ENCODE measurements at regions not wholly inside any gene's neighbourhood (a gene's known extent, or its start where the extent isn't known, plus 50 kb on each side); places are given as distances from the start of the nearest gene placed in this dataset.

DNA sequence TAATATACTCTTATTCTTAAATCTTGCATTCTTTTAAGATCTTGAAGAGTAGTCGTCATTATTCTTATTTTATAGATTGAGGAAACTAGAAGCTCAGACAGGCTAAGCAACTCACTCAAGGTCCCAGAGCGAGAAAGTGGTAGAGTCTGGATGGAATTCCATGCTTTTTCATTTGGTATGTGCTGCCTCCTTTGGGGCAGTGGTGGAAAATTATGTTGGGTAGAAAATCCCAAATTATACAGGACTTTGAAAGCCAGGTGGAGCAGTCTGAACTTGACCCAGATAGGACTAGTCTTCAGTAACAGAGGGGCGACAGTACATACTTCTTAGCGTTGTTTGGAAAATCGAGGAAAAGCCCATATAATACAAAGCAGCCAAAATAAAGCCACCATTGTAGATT is 205.6 kb downstream of the ATG4C start:
- no peak for DNase-seq

DNA sequence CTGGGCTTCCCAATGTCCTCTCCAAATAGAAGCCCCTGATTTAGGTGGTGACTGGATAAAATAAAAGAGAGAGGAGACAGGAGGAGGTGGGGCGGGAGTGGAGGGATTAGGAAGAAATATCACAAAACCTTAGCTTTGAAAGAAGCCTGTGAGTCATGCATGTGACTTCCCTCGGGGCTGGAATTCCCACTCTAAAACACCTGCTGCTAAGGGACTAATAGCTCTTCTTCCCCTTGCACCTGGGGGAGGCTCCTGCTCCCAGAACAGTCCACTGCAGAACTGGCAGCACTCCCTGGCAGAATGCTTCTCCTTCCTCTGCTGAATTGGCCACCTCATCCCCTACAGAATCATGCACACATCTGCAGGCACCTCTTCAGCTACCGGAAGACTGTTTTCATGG is 207.2 kb downstream of the ATG4C start:
- no peak for DNase-seq

DNA sequence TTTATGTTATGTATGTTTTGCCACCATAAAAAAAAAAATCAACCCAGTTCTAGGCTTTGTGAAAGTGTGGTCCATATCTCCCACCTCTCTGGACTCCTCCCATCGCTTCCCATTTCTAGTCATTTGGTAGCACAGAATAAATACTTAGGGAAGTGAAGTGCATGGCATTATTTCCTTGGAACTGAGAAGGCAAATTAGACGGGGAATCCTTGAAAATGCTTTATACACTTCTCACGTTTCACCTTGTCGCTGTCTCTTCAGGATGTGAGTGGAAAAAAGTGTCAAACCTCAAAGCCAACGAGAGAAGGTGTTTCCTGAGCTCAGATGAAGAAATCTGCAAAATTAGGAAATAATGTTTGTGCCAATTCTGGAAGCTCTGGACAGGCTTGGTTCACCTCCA is 209.9 kb downstream of the ATG4C start:
- peak; percentile 12 for DNase-seq

DNA sequence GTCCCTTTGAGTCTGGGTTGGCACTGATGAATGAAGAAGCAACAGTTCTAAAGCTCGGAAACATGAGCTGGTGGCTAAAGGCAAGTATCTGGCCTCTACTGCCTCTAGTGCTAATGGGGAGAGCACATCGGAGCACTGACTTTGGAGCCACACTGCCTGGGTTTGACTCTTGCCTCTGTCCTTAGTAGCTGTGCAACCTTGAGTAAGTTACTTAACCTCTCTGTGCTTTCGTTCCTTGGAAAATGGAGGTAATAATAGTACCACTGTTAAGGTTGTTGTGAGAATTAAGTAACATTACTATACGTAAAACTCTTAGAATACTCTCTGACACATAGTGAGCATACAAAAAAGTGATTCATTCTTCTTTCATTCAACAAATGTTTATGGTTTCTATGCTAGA is 211.2 kb downstream of the ATG4C start:
- no peak for DNase-seq

DNA sequence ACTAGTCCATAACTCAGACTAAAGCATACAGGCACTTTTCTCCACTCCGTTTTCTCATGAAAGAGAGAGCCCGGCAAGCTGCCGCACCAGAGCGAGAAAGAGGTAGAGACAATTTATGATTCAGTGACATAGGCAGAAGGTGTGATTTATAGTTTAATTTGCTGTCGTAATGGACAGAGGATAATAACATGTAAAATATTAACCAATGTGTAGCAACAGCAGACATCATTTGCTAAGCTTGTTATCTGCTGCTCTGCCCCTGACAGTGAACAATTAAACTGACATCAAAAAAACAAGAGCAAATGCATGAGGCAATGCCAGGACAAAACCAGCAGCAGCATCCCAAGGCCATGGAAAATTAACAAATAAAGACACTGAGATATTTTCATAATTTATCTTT is 214.0 kb downstream of the ATG4C start:
- DNase-seq, result no peak

DNA sequence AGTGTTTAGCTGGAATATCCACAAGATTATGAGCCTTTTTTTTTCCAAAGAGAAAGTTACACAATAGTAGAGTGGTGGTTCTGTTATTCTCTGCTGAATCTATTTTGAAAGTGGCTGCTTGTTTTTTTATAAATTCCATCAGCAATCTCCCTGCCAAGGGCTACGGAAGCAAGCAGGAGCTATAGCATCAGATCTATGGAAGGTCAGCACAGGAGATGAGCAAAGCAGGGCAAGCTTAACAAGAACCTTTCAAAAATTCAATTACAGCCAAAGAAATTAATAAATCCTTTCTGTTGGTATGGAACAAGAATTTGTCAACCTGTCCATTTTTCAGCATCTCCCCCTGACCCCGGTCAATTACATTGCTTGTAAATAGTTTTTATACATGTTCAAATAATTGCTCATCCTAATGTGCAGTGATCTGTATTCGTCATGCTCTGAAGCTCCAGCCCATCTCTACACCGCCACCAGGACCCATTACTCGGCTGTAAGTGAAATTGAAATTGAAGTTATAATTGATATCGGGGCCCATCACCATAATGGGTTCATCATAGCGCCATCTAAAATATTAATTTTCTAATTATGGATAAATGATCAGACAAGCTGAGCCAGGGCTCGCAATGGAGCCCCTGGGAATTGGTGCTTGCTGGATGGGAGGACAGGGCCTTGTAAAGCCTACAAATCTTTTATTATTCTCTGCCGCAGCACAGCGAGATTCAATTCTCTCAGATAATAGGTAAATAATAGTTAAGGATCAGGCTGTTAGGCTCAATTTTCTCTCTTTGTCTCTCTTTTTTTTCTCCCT is 215.1 kb downstream of the ATG4C start:
- no peak for DNase-seq

DNA sequence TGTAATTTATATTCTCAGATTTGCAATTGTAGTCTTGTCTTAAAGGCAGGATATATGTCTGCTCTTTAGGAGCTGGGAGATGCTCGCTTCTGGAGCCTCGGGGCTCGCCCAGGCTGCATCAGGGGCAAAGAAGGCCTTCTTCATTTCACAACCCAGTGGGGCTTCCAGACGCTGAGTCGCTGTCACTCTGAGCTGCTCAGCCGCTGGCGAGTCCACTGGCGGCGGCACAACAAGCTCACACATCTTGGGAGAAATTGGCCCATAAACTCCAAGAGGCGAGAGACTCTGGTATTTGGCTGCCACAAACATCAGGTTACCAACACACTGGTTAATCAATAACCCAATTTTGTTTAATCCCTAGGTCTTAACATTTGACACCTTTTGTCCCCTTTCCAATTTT is 216.6 kb downstream of the ATG4C start:
- DNase-seq, result no peak

DNA sequence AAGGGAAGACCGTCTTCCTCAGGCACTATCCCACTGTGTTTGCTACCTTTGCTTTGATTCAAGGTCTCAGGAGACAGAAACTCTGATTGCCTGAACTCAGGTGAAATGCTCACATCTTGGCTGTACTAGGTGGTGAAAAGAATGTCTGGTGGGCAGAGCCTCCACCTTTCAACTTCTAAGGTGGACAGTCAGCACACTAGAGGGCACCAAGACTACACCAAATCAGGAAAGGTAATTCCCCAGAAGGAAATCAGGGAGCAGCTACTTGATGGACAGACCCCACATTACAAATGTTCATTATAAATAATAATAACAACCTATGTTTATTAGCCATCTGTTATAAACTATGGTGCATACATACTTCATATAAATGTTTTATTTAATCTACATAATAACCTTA is 220.9 kb downstream of the ATG4C start:
- no peak for DNase-seq

DNA sequence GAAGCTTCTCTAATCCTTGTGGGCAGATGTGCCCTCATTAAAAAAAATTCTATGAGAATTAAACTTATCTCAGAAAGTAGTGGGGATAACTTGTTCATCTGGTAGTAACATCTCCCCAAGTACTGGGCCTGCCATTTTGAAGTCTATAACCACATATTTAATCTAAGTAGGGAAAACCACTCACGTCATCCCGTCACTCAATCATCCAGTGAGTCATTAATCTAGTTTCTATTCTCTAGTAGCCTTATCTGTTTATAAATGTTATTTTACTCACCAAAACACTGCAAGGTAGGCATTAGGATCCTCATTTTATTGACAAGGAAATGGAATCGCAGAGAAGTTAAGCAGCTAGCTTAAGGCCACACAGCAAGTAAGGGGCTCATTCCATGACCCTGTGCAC is 221.9 kb downstream of the ATG4C start:
- no peak for DNase-seq

DNA sequence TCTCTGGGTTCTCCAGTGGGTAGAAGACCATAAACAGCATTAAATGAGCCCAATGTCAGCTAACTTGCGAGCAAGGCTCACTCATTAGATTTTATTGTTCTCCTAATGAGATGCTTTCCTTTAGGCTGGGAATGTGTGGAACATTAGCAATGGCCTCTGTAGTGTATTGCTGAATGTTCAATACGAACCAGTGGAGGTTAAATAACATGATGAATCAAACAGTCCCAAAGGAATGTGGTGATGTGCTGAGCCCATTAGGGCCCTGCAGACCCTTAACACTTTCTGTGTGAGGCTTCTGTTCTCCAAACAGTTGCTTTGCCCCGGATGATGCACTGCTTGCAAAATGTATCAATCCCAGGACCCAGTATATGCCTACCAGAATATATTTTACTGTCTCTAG is 225.5 kb downstream of the ATG4C start:
- no peak for DNase-seq

DNA sequence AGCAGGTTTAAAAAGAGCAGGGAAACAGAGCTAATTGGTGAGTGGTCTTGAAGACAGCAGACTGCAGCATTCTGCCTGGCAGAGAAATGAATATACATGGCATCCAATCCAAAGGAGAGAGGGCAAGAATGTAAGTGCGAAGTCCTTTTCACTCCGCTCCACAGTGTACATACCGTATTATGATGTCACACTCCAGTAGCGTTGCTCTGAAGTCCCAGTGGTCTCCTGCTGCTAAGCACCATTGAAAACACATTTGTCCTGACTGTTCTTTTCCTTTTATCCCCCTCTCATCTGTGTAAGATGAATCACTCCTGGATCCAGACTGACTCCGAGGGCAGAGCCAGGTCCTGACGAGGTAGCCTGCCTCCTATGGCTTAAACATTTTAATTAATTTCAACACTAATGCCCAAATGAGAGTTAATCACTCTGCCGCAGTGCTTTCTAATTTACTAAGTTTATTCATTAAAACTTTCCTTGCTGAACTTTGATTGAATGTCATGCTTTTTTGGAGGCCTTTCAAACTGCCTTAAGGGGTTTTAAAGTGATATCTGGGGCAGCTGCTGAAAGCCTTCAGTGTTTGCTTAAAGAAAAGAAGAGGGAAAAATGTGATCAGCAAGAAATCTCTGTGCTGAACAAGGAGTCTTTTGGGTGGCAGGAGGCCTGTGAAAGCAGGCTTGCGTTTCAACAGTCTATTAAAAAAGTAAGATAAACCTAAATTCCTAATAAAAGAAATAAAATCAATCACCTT is 227.2 kb downstream of the ATG4C start:
- peak; percentile 88 for DNase-seq

DNA sequence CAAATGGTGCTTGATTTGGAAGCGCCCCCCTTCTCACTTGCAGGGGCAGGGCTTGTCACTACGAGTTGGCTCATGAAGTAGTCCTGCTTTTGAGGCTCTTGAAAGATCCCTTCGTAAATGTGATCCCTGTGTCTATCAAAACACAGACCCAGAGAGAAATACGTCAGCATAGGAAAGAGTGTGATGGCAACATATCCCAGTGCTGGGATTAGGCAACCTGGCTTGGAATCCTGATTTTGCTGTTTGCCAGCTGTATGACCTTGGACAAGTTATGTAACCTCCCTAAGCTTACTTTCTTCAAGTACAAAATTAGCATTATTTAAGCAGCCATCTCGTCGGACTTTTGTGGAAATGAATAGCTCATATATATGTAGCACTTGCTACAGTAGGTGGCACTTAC is 228.4 kb downstream of the ATG4C start:
- no peak for DNase-seq

DNA sequence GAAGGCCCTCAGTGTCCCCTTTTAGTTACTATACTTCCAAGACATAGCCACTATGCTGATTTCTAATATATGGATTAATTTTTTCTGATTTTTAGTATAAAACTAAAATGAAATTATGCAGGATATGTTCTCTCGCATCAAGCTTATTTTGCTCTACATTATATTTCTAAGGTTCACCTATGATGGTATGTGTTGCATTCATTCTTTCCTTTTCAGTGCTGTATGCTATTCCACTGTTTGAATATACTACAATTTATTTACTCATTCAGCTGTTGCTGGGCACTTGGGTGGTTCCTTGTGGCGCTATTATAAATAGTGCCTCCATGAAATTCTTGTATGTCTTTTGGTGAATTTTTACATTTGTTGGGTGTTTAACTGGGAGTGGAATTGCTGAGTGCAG is 230.3 kb downstream of the ATG4C start:
- no peak for DNase-seq

DNA sequence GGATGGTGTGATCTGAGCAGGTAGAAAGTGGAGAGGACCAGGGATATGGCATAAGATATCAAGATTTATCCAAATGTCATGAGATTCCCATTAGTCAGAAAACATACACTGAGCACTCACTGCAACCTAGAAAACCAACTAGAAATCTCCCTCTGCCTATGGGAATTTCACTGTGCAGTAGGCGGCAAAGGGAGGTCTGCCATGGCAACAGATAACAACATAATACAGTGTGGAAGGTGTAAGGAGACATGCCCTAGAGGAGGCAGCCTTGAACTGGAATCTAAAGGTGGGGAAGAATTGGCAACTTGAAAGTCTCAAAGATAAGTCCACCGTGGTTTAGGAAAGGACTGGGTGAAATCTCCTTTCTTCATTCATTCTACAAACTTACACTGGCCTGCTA is 238.4 kb downstream of the ATG4C start:
- no peak for DNase-seq

DNA sequence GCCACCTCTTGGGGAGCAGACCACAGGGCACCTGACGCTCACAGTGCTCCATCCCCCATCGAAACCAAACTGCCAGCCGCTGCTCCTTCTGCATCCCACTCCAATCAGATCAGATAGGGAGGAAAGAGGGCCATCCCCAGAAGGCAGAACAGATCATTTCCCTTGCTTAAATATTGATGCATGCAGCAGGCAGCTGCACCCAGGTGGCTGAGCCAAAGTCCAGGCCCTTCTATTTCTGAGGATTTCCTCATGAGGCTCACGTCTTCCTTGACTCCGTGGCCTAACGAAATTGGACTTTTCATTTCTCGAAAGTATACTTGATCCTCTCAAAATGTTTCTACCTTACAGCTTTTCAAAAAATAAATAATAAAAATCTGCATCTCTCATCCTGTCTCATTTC is 239.2 kb downstream of the ATG4C start:
- no peak for DNase-seq

DNA sequence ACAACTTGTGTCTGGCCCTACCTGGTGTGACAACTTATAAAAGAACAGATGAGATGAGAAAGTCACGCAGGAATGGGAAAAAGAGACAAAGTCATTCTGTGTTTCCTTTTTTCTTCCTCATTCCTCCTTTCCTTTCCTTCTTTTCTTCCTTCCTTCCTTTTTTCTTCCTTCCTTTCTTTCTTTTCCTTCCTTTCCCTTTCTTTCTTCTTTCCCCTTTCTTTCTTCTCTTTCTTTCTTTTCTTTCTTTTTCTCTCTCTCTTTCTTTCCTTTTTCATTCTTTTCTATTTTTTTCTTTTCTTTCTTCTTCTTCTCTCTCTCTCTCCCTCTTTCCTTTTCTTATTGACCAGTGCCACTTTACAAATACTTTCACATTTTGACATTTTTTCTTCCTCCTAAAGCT is 239.7 kb downstream of the ATG4C start:
- DNase-seq, result no peak

DNA sequence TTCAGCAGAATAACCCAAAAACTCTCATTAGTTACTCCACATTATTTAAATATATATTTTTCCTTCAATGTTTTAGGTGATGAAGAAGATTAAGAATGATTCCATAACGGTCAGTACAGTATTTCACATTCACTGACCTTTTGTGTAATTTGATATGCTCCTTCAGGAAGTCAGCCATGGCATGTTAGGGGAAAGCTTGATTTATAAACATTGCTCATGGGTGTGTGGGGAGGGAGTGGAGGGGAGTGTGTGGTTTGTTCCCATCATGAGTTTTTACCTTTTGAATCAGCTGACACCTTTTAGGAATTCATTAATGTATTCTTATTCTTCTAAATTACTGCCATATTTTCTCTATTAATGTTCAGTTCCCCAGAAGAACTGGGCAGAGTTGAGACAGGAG is 240.2 kb downstream of the ATG4C start:
- DNase-seq, result no peak

DNA sequence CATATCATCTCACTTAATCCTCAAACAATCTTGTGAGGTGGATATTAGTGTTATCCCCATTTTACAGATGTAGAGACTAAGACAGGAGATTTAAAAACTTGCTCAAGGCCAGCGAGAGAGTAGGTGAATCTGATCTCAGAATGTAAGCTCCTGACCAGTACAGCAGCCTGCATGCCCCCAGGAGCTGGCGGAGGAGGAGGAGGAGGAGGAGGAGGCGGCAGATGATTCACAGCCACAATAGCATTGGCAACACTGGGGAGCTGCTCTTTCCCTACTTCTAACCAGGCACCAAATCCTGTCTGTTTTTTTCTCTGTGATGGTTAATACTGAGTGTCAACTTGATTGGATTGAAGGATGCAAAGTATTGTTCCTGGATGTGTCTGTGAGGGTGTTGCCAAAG is 243.2 kb downstream of the ATG4C start:
- no peak for DNase-seq

DNA sequence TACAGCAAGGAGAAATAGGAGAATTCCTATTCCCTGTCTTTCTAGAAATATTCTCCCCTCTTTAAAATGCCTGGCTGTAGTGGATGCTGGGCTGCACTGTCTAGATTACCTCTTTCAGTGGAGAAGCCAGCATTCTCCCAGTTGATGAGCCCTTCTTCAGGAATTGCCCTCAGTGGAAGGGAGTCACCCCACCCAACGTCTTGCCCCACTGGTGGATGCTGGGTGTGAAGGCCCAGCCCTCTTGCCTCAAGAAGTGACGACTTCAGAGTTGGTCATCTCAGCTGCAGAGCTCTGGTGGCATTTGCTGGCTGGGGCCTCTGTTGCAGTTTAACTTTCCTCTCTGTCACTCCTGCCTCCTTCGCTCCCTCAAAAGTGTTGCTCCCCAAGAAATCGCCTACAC is 248.2 kb downstream of the ATG4C start:
- no peak for DNase-seq

DNA sequence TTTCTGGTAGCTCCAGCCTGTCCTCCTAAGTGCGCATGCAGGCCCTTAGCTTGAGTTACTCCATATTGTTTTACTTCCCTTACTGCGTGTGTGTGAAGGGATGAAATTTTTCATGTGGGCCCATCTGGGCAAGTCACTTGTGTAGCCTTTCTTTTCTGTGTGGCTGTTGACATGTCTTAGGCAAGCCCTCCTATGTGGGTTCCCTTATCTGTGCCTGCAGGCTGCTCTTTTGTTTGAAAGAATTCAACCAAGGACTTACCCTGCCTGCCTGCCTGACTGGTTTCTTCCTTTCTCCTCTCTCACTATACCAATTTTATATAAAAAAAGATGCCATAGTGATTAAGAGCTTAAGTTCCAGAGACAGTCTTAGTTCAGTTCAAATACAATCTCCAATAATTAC is 249.3 kb downstream of the ATG4C start:
- DNase-seq, result no peak

DNA sequence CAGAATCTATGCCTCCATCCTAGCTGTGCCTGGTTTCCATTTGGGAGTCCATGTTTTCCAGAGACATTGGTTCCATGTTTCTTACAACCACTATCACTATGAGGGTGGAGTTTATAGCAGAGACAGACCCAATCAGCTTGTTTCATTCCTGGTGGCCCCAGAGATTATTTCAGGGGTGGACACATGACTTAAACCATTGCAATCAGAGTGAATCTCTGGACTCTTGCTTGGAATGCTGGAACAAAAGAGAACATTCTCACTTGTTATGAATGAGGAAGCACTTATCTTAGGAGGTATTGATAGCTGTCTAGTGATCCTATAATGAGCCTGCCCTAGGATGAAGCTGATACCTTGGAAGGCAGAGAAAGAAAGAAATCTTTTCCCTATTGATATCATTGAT is 250.3 kb downstream of the ATG4C start:
- no peak for DNase-seq

DNA sequence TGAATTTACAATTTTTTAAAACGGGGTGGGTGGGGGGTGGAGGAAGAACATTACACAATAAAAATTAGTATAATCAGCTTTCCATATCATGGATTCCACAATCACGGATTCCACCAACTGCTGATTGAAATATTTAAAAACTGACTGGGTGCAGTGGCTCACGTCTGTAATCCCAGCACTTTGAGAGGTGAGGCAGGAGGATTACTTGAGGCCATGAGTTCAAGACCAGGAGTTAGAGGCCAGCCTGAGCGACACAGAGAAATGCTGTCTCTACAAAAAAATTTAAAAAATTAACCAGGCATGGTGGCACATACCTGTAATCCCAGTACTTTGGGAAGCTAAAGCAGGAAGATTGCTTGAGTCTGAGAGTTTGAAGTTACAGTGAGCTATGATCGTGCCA is 254.7 kb downstream of the ATG4C start:
- no peak for DNase-seq

DNA sequence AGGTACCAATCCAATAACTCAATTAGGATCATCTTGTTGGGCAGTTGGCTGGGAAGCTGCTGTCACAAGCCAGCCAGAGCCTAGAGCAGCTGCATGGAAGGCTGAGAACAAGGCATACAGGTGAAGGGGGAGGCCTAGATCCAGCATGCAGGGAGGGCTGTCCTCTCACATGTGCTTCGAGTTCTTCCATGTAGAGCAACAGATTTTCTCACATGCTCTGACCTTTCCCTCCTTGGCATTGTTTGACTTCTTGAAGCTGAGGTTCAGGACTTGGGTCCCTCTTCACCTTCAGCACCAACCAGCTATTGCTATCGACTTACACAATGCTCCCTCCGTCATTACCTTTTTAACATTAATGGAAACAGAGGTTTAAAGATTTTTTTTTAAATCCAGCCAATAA is 257.7 kb downstream of the ATG4C start:
- DNase-seq, result no peak

DNA sequence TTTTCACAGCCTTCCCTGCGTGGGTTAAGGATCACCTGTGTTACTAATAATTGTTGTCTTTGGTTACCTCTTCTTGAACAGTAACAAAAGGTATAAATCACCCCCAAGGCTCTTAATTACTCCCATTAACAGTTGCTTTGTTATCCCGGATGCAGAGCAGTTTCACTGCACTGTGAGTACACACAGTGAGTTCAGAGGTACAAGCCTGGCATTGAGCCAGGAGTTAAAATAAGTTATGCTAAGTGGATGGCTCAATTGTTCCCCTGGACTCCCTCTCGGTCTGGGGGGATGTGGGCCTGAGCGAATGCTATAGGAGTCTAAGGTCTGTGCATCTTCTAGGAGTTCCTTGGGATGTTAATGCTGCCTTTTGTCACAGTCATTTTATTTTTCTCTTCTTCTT is 258.3 kb downstream of the ATG4C start:
- no peak for DNase-seq

DNA sequence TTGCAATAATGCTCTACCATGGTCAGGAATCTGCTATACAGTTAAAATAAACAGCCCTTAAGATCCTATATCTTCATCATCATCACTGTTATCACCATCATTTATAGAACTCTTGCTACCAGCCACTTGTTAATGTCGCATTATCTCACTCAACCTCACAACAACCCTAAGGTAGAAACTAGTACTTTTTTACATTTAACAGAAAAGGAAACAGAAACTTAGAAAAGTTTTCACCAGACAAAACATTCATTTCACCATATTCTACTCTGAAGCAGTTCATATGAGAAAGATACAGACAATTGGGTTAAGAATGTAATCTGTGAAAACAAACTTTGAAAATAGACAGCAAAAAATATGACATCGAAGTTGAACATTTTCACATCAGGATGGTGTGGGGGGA is 262.6 kb downstream of the ATG4C start:
- no peak for DNase-seq

Measured in NCI-H187 treated with DMSO at 0.1 percent for 48 hours (cell line).